Neural progenitor cell (in vitro differentiated cells): ENCODE measurements at regions not wholly inside any gene's neighbourhood (a gene's known extent, or its start where the extent isn't known, plus 50 kb on each side); places are given as distances from the start of the nearest gene placed in this dataset.

Experiments
- DNase-seq: peaks from one replicate; pipeline ENCODE4 v3.0.0-alpha.2; 2016; ENCODE audit warnings: low spot score
- H2AFZ ChIP-seq: fragments of 200-600 bp; sonication (generic); replicated peaks from 2 replicates; pipeline ENCODE4 v1.6.1; 2016; ENCODE audit warnings: antibody characterized with exemption
- H3F3A ChIP-seq: fragments of 200-600 bp; sonication (generic); 2 replicates; pipeline ENCODE4 v1.6.1; 2016; ENCODE audit warnings: antibody characterized with exemption, low read depth
- H3K27ac ChIP-seq: fragments of 200-600 bp; sonication (generic); 2 replicates; pipeline ENCODE4 v1.5.1; 2016; ENCODE audit warnings: mild to moderate bottlenecking
- H3K27me3 ChIP-seq: fragments of 200-600 bp; sonication (generic); 2 replicates; pipeline ENCODE4 v1.6.1; 2016; ENCODE audit warnings: mild to moderate bottlenecking, moderate library complexity
- H3K36me3 ChIP-seq: fragments of 200-600 bp; sonication (generic); 2 replicates; pipeline ENCODE4 v1.5.1; 2016
- H3K4me1 ChIP-seq: fragments of 200-600 bp; sonication (generic); 2 replicates; pipeline ENCODE4 v1.6.1; 2016; ENCODE audit warnings: mixed run types
- H3K4me2 ChIP-seq: fragments of 200-600 bp; sonication (generic); 2 replicates; pipeline ENCODE4 v1.6.1; 2016
- H3K4me3 ChIP-seq: fragments of 200-600 bp; sonication (generic); 2 replicates; pipeline ENCODE4 v1.5.1; 2016
- H3K79me2 ChIP-seq: fragments of 200-600 bp; sonication (generic); 2 replicates; pipeline ENCODE4 v1.6.1; 2016; ENCODE audit warnings: low read depth
- H3K9ac ChIP-seq: fragments of 200-600 bp; sonication (generic); 2 replicates; pipeline ENCODE4 v1.6.1; 2016
- H3K9me3 ChIP-seq: fragments of 200-600 bp; sonication (generic); 2 replicates; pipeline ENCODE4 v1.5.1; 2016; ENCODE audit warnings: low read depth
- H4K20me1 ChIP-seq: fragments of 200-600 bp; sonication (generic); 2 replicates; pipeline ENCODE4 v1.6.1; 2016; ENCODE audit warnings: low read depth
- H3K27ac Mint-ChIP-seq: 3 replicates; pipeline ENCODE4 v1.8.0; 2021; ENCODE audit warnings: mixed read lengths
- H3K27me3 Mint-ChIP-seq: 2 replicates; pipeline ENCODE4 v1.8.0; 2022; ENCODE audit warnings: low read depth, mild to moderate bottlenecking, inconsistent platforms, moderate library complexity, mixed read lengths; ENCODE audit not compliant: insufficient read depth
- H3K36me3 Mint-ChIP-seq: 3 replicates; pipeline ENCODE4 v1.8.0; 2021; ENCODE audit warnings: mixed read lengths
- H3K4me1 Mint-ChIP-seq: 3 replicates; pipeline ENCODE4 v1.8.0; 2021; ENCODE audit warnings: mixed read lengths
- H3K4me3 Mint-ChIP-seq: 3 replicates; pipeline ENCODE4 v1.8.0; 2021; ENCODE audit warnings: mild to moderate bottlenecking, moderate library complexity, mixed read lengths
- H3K9me3 Mint-ChIP-seq: 3 replicates; pipeline ENCODE4 v1.8.0; 2020; ENCODE audit warnings: mixed read lengths
- EZH2 ChIP-seq: fragments of 200-600 bp; sonication (generic); IDR thresholded peaks from 2 replicates; pipeline ENCODE4 v1.6.1; 2017; ENCODE audit warnings: antibody characterized with exemption, mild to moderate bottlenecking, moderate library complexity
- EZH2phosphoT487 ChIP-seq: fragments of 200-600 bp; sonication (generic); IDR thresholded peaks from 2 replicates; pipeline ENCODE4 v1.6.1; 2017; ENCODE audit warnings: antibody characterized with exemption
- TF ChIP-seq, protein P1 (sequence below): fragments of 200-600 bp; sonication (generic); IDR thresholded peaks from 2 replicates; pipeline ENCODE4 v1.5.1; 2017; ENCODE audit warnings: antibody characterized with exemption, mild to moderate bottlenecking

GRCh38 chr14:85124631-85125290, 405.2 kb upstream of the FLRT2 start:
- H3K9me3 ChIP-seq = no peaks in the 10 kb centered on the region
- H3K9ac ChIP-seq = no peak overlapping the region
- H3K36me3 ChIP-seq = no peaks in the 10 kb centered on the region
- peaks cover 2% of the 10 kb centered on the region for H3K27me3 Mint-ChIP-seq
- no peak overlapping the region for H2AFZ ChIP-seq
- no peaks in the 10 kb centered on the region for H3K36me3 Mint-ChIP-seq
- H3K4me1 Mint-ChIP-seq = peaks cover 13% of the 10 kb centered on the region
- H3F3A ChIP-seq = no peaks in the 10 kb centered on the region
- no peaks in the 10 kb centered on the region for H3K79me2 ChIP-seq
- no peak overlapping the region for H3K4me3 ChIP-seq
- H3K27ac Mint-ChIP-seq = no peak overlapping the region
- H3K4me3 Mint-ChIP-seq = no peak overlapping the region
- no peak for DNase-seq
- no peaks in the 10 kb centered on the region for H3K9me3 Mint-ChIP-seq
- TF ChIP-seq, protein P1, sequence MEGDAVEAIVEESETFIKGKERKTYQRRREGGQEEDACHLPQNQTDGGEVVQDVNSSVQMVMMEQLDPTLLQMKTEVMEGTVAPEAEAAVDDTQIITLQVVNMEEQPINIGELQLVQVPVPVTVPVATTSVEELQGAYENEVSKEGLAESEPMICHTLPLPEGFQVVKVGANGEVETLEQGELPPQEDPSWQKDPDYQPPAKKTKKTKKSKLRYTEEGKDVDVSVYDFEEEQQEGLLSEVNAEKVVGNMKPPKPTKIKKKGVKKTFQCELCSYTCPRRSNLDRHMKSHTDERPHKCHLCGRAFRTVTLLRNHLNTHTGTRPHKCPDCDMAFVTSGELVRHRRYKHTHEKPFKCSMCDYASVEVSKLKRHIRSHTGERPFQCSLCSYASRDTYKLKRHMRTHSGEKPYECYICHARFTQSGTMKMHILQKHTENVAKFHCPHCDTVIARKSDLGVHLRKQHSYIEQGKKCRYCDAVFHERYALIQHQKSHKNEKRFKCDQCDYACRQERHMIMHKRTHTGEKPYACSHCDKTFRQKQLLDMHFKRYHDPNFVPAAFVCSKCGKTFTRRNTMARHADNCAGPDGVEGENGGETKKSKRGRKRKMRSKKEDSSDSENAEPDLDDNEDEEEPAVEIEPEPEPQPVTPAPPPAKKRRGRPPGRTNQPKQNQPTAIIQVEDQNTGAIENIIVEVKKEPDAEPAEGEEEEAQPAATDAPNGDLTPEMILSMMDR = no peak
- TF ChIP-seq EZH2phosphoT487 (no peak), EZH2 (no peak)
- H4K20me1 ChIP-seq = no peaks in the 10 kb centered on the region
- no peak overlapping the region for H3K4me2 ChIP-seq
- no peaks in the 10 kb centered on the region for H3K27me3 ChIP-seq
- H3K4me1 ChIP-seq = peaks cover 16% of the 10 kb centered on the region
- H3K27ac ChIP-seq = no peak overlapping the region

- TF ChIP-seq, protein P1 = no peak
- TF ChIP-seq EZH2 = no peak
- TF ChIP-seq EZH2phosphoT487 = no peak
- no peaks in the 10 kb centered on the region for H3F3A ChIP-seq
- no peaks in the 10 kb centered on the region for H3K36me3 Mint-ChIP-seq
- no peaks in the 10 kb centered on the region for H3K9me3 Mint-ChIP-seq
- no peak overlapping the region for H3K9ac ChIP-seq
- no peak overlapping the region for H3K4me3 Mint-ChIP-seq
- H3K9me3 ChIP-seq = no peaks in the 10 kb centered on the region
- H3K4me2 ChIP-seq = no peak overlapping the region
- H3K36me3 ChIP-seq = no peaks in the 10 kb centered on the region
- H3K4me1 Mint-ChIP-seq = peaks cover 13% of the 10 kb centered on the region
- H3K27me3 ChIP-seq = no peaks in the 10 kb centered on the region
- H2AFZ ChIP-seq = no peak overlapping the region
- H3K27me3 Mint-ChIP-seq = peaks cover 2% of the 10 kb centered on the region
- DNase-seq = no peak
- H3K79me2 ChIP-seq = no peaks in the 10 kb centered on the region
- H3K27ac ChIP-seq = no peak overlapping the region
- no peak overlapping the region for H3K4me3 ChIP-seq
- H4K20me1 ChIP-seq = no peaks in the 10 kb centered on the region
- no peak overlapping the region for H3K27ac Mint-ChIP-seq
- peaks cover 16% of the 10 kb centered on the region for H3K4me1 ChIP-seq
These were observed 404.7 kb upstream of the FLRT2 start for GRCh38 chr14:85125291-85125670.

DNA sequence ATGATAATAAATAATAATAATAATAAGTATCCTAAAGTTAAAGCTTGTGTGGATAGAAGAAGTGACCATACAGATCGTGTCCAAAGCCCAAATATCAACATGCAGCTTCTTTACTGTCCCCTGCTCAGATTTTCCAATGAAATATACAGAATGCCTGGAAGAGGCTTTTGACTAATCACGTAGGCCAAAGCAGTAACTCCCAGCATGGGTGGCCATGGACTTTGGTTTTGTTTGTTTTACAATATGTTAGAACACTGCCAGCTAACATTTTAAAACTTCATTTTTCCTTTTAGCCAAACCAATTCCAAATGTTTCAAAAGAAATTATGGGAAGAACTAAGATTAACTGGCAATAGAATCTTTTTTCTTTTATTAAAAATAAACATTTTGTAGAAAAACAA, 400.0 kb upstream of the FLRT2 start:
- H3K27ac ChIP-seq = no peak overlapping the region
- no peaks in the 10 kb centered on the region for H3K9me3 ChIP-seq
- H3K9ac ChIP-seq = no peak overlapping the region
- no peaks in the 10 kb centered on the region for H4K20me1 ChIP-seq
- H3K79me2 ChIP-seq = no peaks in the 10 kb centered on the region
- H3K36me3 ChIP-seq = no peaks in the 10 kb centered on the region
- peaks cover 20% of the 10 kb centered on the region for H3K4me1 ChIP-seq
- no peaks in the 10 kb centered on the region for H3K27me3 ChIP-seq
- Mint-ChIP-seq H3K4me3 (no peak overlapping the region), H3K27me3 (no peaks in the 10 kb centered on the region), H3K36me3 (no peaks in the 10 kb centered on the region), H3K9me3 (no peaks in the 10 kb centered on the region), H3K27ac (no peak overlapping the region), H3K4me1 (peaks cover 5% of the 10 kb centered on the region)
- DNase-seq = no peak
- no peak overlapping the region for H3K4me2 ChIP-seq
- H3F3A ChIP-seq = no peaks in the 10 kb centered on the region
- no peak overlapping the region for H3K4me3 ChIP-seq
- TF ChIP-seq EZH2 (no peak), EZH2phosphoT487 (no peak)
- TF ChIP-seq, protein P1 = no peak
- H2AFZ ChIP-seq = no peak overlapping the region
